GM19240 (cell line): ENCODE measurements at regions not wholly inside any gene's neighbourhood (a gene's known extent, or its start where the extent isn't known, plus 50 kb on each side); places are given as distances from the start of the nearest gene placed in this dataset.
"Not testable (repeated sequence)": the region's sequence is repeated elsewhere in the genome, so short reads cannot be mapped to it uniquely, and the experiment has no call there.

ENCODE experiments used
- DNase-seq: peaks from one replicate; pipeline ENCODE4 v3.0.0; 2011; ENCODE audit warnings: low spot score; ENCODE audit not compliant: insufficient read length

DNA sequence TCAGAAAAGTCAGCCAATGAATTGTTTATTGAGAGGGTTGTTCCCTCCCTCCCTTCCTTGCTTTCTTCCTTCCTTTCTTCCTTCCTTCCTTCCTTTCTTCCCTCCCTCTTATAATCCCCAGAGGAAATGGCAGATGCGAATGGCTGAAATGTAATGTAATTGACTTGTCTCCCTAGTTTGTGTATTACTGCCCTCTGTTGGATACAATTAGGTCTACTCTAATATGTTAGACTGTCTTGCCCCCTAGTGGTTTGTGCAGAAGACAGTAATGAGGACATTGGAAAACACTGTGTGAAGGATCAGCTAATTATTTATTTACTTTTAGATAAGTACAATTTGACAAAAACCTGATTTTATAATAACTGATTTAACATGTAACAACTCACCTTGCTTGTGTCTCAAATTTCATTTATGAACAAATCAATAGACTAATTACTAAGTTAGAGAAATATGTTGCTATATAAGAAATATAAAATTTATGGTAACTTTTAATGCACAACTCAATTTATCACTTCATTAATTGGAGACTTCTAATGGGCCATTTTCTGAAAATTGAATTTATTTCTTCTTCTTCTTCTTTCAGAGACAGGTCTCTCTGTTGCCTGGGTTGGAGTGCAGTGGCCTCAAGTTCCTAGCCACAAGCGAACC is 229.8 kb upstream of the LRIG3 start:
- peak; percentile 1 for DNase-seq

DNA sequence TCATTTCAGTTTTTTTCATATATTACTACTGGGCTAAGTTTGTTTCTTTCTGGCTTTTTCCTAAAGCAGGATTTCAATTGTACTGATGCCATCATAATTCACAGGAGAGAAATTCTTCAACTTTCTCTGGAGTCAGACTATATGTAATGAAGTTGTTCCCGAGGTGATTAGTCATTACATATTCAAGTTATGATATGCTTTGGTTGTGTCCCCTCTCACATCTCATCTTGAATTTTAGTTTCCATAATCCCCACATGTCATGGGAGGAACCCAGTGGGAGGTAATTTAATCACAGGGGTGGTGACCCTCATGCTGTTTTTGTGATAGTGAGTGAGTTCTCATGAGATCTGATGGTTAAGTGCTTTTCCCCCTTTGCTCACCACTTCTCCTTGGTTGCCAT is 227.5 kb upstream of the LRIG3 start:
- DNase-seq: no peak

DNA sequence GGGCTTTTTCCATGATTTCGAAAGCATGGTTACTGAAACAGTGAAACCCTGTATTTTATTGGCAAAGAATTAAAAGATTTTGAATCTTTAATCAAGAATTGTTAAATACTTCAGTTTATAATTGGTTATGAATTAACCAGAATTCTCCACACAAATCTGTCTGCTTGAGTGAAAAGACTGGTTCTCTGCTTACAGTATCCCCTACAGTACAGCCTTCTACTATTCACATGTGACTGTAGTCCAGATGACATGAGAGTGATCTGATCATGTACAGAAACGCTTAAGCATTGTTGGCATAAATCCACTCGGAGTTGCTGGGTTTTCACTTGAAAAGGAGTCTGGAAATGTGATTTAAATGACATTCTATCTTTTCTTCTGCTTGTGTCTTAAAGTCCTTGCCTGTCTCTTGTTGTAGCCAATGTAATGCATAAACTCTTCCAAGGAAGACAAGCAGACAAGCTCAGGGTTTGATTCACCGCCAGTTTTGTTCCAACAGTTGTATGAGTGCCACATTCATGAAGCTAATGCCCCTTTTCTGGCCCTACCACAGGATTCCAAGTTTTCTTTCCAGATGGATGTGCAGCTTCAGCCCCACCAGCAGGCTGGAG is 222.0 kb upstream of the LRIG3 start:
- no peak for DNase-seq

DNA sequence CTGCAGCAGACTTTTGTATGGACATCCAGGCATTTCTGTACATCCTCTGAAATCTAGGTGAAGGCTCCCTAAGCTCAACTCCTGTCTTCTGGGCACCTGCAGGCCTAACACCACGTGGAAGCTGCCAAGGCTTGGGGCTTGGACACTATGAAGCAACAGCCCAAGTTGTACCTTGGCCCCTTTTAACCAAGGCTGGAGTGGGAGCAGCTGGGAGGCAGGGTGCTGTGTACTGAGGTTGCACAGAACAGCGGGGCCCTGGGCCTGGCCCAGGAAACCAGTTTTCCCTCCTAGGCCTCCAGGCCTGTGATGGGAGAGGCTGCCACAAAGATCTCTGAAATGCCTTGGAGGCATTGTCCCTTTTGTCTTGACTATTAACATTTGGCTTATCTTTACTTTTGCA is 214.4 kb upstream of the LRIG3 start:
- no peak for DNase-seq

DNA sequence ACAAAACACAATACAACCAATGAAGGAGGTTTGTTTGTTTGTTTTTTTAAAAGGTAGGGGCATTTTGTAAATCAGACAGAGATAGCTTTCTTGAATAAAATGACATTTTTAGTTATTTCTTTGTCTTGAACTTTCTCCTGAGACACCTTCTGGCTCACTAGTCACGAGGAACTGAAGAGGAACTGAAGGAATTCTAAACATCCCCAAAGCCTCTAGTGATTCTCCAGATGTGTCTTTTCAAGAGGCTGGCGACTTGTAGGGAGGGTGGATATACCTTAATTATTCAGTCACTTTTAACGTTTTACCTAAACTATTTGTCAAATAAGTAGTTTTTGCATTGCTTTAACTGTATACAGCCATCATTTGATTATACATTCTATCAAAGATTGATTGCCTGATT is 211.2 kb upstream of the LRIG3 start:
- DNase-seq: no peak

DNA sequence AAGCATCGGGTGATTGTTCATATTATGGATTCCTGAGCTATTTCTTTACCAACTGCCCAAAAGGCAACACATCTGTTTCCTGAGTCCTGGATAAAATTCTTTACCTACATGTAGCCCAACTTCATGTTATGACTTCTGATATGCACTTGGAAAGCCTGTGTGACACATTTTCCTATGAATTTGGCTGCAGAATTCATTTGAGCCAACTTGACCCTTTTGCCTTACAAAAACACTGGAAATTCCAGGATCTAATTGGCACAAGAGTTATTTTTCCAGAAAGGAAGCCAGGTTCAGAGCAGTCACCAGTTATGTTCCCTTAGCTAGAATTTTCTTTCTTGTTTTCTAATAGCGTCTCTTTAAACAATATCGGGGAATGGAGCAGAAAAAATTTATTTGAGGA is 202.5 kb upstream of the LRIG3 start:
- DNase-seq: no peak

DNA sequence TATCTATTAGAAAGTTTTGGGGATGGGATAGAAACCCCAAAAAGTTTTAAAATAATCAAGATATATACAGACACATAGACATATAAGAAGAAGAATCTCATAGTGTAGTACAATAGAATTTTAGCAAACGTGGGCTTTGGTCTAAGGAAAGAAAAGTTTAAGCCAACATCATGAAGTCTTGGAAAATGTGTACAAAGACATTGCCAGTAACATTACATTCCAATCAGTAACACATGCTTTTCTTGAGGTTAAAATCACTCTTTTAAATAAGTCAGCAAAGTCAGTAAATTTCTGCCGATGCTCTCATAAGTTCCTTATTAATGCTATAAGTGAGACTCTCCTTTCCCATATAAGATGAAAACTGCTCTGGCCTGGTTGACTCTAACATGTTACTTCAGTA is 201.1 kb upstream of the LRIG3 start:
- no peak for DNase-seq

DNA sequence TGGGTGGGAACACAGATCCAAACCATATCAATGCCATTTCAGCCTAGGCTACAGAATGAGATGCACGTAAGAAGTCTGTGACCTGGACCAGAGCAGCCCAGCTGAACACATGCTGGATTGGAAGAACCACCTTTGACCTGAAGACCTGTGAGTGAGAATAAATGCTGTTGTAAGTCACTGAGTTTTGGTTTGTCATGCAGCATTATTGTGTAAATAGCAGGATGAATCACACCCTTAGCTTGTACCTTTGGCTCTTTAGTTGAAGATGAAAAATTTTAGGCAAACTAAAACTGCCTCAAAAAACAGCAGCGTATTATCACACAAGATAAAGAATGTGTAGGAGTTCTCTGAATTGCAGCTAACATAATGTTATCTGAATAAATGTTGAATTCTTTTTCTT is 199.4 kb upstream of the LRIG3 start:
- no peak for DNase-seq

DNA sequence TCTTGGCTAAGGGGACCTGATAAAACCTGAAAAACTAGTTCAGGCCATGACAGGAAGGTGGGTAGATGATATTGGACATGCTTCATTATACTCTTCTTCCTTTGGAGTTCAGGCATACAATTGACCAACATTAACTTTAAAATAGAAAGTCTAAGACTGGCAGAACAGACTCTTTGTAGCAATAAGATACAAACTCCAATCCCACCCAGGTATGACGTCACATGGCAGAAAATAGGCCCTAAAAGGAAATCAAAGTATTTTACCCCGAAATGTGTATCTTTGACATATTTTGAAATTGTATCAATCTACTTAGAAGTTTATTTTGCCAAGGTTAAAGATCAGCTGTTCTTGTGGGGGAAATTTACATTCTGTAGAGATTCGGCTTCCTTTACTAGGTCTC is 198.1 kb upstream of the LRIG3 start:
- DNase-seq: no peak

DNA sequence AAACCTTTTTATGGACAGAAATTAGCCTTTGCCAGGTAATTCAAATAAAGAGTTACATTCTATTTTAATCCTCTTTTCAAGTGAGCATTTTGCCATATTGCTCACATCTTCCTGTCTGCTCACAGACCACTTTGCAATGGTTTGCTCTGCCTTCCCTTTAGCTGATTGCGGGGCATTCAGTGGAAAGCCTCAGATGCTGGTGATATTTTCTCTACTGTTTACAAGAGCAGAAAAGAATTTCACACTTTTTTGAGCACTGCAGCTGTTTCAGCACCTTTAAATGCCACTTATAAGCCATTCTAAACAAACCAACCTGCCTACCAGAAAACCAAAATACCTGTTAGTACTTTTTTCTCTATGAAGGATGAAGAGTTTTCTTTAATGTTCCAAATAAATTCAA is 195.7 kb upstream of the LRIG3 start:
- no peak for DNase-seq

DNA sequence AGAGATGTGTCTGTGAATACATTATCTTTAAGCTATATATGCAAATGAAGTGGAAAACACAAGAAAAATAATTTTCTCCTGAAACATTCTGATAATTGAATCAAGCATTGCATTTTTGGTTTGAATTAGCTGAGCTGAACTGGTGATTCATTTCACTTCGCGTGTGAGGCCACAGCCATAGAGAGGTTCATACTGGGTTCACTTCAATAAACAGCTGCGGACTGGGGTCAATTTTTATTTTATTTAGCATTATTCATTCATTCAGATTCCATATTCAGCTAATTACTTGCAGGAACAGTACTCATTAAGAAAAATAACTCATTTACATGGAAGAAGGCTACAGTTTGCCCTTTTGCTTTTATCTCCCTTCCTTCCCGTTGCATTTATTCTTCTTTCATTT is 195.2 kb upstream of the LRIG3 start:
- DNase-seq: no peak

DNA sequence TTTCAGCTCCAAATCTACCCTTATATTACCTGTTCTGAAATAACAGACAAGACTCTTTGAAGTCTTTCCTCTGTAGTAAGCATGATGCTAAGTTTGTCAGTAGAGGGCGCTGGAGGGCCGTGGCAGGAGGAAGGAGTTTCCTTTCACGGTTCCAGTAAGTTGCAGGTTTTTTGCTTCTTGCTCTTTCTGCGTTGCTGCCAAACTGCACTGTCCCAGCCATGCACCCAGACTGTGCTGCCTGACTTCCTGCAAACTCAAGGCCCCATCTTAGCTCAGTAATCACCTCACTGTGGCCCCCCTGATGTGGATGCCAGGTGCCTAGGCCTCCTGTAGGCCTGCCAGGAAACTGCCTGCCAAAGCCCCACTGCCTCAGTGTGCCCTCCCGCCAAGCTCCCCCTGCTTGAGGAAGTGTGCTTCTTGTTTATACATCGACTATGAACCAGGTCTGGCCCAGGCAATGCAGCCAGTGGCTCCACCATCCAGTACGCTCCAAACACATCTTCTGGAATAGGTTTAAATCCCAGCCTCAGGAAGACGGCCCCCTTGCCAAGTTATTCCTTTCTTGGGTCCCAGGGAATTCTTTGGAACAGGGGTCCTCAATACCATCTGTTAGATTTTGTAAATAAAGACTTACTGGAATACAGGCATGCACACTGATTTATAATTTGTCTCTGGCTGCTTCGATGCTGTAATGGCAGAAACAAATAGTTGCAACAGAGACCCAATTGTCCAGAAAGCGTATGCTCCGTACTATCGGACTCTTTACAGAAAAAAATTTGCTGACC is 193.7 kb upstream of the LRIG3 start:
- peak; percentile 4 for DNase-seq

DNA sequence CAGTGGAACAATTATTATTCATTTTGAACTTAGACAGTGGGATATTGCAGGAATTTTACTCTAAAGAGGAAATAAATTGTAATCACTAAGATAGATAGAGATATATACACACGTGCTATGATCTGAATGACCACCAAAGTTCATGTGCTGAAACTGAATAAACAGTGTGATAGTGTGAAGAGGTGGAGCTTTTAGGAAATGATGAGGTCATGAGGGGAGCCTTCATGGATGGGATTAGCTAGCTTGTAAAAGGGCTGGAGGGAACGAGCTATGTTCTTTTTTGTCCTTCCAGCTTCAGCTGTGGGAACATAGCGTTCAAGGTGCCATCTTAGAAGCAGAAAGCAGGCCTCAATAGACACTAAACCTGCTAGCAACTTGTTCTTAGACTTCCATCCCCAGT is 191.5 kb upstream of the LRIG3 start:
- no peak for DNase-seq

DNA sequence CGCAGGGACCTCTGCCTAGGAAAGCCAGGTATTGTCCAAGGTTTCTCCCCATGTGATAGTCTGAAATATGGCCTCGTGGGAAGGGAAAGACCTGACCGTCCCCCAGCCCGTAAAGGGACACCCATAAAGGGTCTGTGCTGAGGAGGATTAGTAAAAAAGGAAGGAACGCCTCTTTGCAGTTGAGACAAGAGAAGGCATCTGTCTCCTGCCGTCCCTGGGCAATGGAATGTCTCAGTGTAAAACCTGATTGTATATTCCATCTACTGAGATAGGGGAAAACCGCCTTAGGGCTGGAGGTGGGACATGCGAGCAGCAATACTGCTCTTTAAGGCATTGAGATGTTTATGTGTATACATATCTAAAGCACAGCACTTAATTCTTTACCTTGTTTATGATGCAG is 188.2 kb upstream of the LRIG3 start:
- DNase-seq: not testable (repeated sequence)

DNA sequence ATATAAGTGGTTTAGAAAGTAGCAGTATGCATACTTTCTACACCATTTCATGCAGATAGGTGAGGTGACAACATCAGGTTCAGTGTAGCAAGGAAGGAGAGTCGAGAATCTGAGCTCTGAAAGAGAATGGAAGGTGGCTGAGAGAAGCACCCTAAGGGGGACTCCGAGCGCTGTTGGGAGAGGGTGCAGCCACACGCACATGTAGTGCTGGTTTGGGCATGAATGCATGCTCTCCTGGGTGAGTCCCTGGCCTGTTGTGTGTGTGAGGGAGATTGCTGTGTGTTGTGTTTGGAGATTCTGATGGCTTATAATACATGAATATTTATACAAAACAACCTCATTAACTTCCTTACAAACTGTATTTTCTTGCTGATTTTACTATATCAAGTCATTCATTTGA is 180.3 kb upstream of the LRIG3 start:
- DNase-seq: no peak

DNA sequence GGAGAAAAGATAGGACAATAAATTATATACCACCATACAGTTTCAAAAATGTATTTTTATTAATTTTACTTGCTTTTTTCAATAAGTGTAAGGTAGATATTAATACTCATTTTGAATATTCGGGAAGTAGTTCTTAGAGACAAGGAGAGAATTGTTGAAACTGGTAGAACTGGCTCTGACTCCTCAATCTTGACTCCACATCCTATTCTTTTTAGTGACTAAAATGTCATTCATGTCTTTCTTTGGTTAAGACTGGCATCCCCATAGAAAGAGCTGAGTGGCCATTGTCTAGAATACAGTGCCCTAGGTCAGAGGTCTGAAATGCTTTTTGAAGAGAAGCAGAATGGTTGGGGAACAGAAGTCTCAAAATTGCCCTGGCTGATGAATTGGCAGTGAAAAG is 177.6 kb upstream of the LRIG3 start:
- no peak for DNase-seq

DNA sequence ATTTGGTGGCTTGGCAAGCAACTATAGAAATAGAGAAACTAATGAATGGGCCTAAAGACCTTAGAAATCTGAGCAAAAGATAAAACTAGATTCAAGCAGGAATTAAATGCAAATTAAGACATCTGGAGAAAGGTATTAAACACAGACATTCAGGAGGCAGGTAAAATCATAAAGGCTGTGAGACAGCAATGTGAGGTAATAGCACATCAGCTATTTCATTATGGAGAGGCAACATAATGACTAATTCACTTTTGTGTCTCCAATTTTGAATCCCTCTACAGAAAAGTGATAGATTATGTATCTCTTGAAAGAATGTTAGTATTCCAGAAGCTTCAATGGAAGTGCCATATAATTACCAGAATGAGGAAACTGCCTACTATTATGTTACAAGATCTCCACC is 175.9 kb upstream of the LRIG3 start:
- DNase-seq: no peak

DNA sequence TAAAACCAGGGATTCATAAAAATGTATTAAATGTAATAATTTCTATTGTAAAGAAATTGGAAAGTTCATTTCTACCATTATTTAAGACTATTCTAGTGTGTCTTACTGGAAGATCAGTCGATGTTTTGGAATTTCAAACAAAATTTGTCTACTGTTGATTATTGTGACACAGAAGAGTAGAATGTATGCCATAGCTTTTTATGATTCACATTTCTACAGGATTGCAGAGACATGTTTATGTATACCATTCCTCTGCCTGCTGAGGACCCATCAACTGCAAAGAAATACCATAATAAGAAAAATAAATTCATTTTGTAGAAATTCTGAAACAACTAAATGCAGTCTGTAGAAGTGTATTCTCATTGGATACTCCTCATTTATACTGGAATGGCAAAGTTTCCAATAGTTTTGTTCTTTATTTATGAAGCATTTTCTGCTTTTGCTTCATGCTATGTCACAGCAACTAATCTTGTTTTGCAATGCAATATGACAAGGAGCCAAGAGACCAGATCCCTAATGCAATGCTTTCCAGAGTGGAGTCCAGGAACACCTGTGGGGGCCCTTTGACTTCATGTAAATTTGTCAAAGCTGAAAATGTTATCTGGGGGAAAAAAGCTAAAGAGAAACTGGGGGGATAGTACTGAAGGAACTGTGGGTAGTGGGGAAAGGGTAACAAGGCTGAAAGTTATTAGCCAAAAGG is 172.9 kb upstream of the LRIG3 start:
- no peak for DNase-seq

DNA sequence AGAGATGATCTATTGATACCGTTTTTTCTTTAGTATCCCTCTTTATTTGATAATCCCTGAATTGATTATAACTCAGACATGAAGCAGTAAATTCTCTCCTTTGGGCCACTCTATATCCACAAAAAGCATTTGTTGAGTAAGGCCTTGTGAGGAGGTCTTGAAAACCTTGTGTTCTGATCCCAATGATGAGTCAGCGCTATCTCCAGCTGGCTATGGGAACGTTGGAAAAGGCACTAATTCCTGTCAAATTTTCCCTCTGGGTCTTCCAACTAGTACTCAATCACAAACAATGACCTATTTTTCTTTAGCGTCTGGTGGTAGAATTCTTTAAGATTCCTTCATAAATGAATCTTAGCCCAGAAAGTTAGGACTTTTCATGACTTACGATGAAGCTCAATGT is 168.4 kb upstream of the LRIG3 start:
- no peak for DNase-seq

DNA sequence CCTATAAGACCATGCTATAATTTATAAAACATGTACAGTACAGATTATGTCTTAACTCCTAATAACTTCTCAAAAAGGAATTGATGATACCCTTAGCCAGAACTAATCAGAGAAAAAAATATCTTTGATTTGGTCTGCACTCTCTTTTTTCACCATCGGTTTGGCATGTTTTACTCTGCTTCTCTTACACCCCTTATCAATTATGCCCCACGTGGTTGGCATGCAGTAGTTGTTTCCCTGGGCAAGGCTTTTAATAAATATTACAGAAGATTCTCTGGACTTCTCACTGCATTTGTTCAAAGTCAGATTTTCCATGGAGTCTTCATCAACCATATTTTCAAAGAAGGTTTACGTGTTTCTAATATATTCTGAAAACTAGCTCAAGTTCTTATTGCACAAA is 167.4 kb upstream of the LRIG3 start:
- no peak for DNase-seq

DNA sequence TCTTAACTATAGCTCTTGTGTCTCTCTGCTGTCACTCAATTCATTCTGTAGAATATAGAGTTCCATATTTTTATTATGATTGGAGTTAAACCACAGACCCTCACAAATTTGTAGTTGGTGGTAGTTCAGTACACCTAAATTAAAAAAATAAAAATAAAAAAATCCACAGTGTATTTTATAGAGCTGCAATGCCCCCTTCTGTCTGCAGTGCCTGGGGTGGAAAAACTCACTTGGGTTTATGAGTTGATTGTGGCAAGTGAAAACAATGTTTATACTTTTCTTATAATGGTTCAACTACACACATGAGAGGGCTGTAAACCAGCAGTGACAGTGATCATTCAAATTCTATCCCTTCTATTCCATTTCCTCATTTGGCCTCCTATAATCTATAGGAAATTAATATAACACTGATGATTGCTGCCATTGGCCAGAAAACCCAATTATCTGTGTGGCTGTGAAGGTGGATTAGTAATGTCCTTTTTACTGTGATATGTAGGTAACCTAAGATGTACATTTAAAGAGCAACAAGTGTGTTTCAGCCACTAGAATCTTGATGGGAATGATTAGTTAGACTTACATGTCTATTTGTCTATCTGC is 166.9 kb upstream of the LRIG3 start:
- DNase-seq: no peak

DNA sequence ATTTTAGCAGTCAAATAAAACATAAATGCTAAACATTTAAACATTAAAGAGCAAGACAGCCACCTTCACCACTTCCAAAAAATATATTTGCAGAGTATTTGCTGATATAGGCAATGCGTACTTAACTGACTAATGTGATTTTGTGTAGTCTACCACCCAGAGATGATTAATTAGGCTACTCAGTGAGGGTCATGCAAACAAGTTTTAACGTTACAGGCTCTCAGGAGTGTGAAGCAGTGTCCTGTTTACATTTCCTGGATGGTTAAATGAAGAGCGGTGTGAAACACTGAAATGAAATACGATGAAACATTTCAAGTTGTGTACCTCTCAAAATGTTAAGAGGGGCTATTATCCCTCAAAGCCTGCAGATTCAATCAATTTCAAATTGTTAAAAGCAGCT is 165.8 kb upstream of the LRIG3 start:
- no peak for DNase-seq
